Colonic mucosa (tissue), 4 donors: ENCODE measurements at regions not wholly inside any gene's neighbourhood (a gene's known extent, or its start where the extent isn't known, plus 50 kb on each side); places are given as distances from the start of the nearest gene placed in this dataset.

Experiments used
- DNase-seq: peaks from one replicate; pipeline ENCODE4 v3.0.0-alpha.2; 2020
- H3K27ac ChIP-seq: fragments of 200-600 bp; one replicate; pipeline ENCODE4 v1.8.0; 2021
- H3K27me3 ChIP-seq: fragments of 200-600 bp; one replicate; pipeline ENCODE4 v1.8.0; 2021
- H3K36me3 ChIP-seq: fragments of 200-600 bp; one replicate; pipeline ENCODE4 v1.8.0; 2021
- H3K4me1 ChIP-seq: fragments of 200-600 bp; one replicate; pipeline ENCODE4 v1.8.0; 2021; ENCODE audit warnings: mild to moderate bottlenecking
- H3K4me3 ChIP-seq: fragments of 200-600 bp; one replicate; pipeline ENCODE4 v1.8.0; 2021
- H3K9ac ChIP-seq, 2 donors: one replicate each; pipeline ENCODE4 v1.7.0; 2013; ENCODE audit warnings: control low read depth in 2 of 2, low read depth in 2 of 2, low read length in 2 of 2
- H3K9me3 ChIP-seq: fragments of 200-600 bp; one replicate; pipeline ENCODE4 v1.8.0; 2021
- intact Hi-C: fragments of 100-400 bp; cut with DNase I; formaldehyde crosslinking; loops from one replicate; pipeline ENCODE4 v1.14.1; 2022
- TF ChIP-seq, protein P1 (sequence below): fragments of 200-600 bp; IDR thresholded peaks from one replicate; pipeline ENCODE4 v1.8.0; 2022; ENCODE audit warnings: antibody characterized with exemption, mild to moderate bottlenecking
- donor health status: healthy.
- donor health status: DM: no; HTN: no; CAD: no.
- donor health status: DM: no; HTN: no; CAD: no.

DNA sequence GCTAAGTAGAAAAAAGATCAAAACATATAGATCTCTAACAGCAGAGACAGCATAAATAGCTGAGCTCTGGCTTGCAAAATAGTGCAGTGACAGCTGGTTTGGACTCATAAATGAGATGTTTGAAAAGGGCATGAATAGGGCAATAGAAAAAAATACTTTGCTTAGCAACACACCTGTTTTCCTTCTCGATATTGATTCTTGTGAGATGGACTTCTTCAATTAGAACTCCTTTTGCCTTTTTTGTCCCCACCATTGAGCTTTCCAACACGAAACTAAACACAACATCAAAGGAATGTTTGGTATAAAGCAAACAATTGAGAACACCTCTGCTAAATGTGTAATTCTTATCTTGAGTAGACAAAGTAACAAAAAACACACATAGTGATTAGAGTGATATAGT, 726.3 kb downstream of the RAPGEF2 start:
- no peak for DNase-seq
- H3K4me3 ChIP-seq = no peak overlapping the region
- TF ChIP-seq, protein P1, sequence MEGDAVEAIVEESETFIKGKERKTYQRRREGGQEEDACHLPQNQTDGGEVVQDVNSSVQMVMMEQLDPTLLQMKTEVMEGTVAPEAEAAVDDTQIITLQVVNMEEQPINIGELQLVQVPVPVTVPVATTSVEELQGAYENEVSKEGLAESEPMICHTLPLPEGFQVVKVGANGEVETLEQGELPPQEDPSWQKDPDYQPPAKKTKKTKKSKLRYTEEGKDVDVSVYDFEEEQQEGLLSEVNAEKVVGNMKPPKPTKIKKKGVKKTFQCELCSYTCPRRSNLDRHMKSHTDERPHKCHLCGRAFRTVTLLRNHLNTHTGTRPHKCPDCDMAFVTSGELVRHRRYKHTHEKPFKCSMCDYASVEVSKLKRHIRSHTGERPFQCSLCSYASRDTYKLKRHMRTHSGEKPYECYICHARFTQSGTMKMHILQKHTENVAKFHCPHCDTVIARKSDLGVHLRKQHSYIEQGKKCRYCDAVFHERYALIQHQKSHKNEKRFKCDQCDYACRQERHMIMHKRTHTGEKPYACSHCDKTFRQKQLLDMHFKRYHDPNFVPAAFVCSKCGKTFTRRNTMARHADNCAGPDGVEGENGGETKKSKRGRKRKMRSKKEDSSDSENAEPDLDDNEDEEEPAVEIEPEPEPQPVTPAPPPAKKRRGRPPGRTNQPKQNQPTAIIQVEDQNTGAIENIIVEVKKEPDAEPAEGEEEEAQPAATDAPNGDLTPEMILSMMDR = no peak
- H3K27me3 ChIP-seq = no peaks in the 10 kb centered on the region
- no peaks in the 10 kb centered on the region for H3K4me1 ChIP-seq
- no peaks in the 10 kb centered on the region for H3K36me3 ChIP-seq
- intact Hi-C loops = no loop called here
- H3K9ac ChIP-seq = no peak overlapping the region
- H3K27ac ChIP-seq = no peak overlapping the region
- H3K9me3 ChIP-seq = no peaks in the 10 kb centered on the region

DNA sequence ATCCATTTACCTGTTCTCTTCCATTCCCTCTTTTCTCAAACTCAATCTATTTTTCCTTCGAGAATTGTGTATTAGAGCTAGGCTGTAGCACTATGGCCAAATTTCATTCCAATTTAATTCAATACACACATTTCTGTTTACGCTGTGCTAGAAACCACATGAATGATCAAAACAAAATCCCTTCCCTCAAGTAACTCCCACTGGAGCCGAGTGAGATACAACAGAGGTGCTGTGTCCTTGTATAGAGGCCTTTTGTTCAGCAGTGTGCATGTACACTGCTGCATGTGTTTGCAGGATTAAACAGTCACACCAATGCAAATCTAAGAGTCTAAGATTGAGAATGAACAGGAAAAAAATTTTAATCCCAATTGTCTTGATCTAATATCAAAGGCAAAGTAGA, 734.2 kb downstream of the RAPGEF2 start:
- no peak for DNase-seq
- Histone ChIP-seq H3K27ac (no peak overlapping the region), H3K4me3 (no peak overlapping the region), H3K4me1 (no peaks in the 10 kb centered on the region), H3K9me3 (no peaks in the 10 kb centered on the region), H3K36me3 (no peaks in the 10 kb centered on the region), H3K9ac (no peak overlapping the region), H3K27me3 (no peaks in the 10 kb centered on the region)
- TF ChIP-seq, protein P1 = no peak
- intact Hi-C loops = no loop called here

DNA sequence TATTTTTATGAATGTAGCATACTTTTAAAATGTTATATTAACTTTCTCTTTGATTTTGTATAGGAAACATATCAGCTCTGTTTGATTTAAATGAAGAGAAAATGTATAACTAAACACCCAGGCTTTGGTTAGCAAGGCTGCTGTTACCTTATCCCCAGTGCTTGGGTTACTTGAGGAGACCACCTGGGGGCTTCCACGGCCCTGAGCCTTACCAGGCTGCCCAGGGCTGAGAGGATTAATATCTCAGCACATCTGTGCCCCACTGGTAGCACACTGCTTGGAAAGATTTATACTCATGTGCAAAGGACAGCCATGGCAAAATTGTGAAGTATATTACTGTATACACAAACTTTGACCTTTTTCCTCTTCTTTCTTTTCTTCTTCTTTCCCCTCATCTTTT, 752.9 kb downstream of the RAPGEF2 start:
- H3K36me3 ChIP-seq = no peaks in the 10 kb centered on the region
- no peak overlapping the region for H3K4me3 ChIP-seq
- H3K27ac ChIP-seq = no peak overlapping the region
- DNase-seq = no peak
- H3K27me3 ChIP-seq = no peaks in the 10 kb centered on the region
- no peaks in the 10 kb centered on the region for H3K4me1 ChIP-seq
- H3K9me3 ChIP-seq = no peaks in the 10 kb centered on the region
- intact Hi-C loops = no loop called here
- TF ChIP-seq, protein P1 = no peak
- H3K9ac ChIP-seq = no peak overlapping the region

DNA sequence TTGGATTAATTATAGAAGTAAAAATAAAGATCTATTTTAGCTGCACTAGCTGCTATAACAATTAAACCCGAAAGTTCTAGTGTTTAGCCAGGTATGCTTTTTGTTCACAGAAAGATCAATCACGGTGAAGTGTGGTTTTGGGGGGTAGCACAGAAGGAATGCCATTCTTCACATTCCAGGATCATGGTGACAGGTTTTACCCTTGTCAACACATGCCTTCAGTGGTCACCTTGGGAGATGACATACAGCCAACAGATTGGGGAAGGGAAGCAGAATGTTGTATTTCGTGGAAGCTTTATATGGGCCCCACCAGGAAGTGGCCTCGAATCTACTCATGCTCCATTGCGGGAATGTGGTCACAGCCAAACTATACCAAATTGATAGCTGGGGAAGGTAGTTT, 753.6 kb downstream of the RAPGEF2 start:
- no peaks in the 10 kb centered on the region for H3K4me1 ChIP-seq
- no peak overlapping the region for H3K9ac ChIP-seq
- H3K4me3 ChIP-seq = no peak overlapping the region
- DNase-seq = no peak
- H3K36me3 ChIP-seq = no peaks in the 10 kb centered on the region
- TF ChIP-seq, protein P1 = no peak
- H3K27me3 ChIP-seq = no peaks in the 10 kb centered on the region
- H3K27ac ChIP-seq = no peak overlapping the region
- H3K9me3 ChIP-seq = no peaks in the 10 kb centered on the region
- intact Hi-C loops = no loop called here

DNA sequence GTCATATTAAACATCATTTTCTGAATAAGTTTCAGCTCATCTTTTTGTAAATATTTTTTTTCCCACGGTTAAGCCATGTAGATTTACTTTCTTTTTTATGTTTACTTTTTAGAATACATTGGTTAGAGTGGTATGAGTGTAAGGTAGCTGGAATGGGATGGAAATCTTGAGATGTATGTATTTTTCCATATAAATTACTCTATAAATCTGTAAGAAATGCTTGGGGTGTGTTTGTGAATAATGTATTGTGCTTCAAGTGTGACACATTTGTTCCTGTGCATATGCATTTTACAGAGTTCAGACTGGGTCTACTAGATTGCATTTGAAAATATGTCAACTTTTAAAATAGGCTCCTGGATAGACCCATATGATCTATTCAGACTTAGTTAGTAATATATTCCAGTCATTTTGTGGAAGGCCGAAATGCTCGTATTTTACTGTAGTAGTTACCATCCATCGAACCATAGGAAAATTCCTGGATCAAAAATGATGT, 756.8 kb downstream of the RAPGEF2 start:
- intact Hi-C loops = no loop called here
- DNase-seq = no peak
- Histone ChIP-seq H3K9me3 (no peaks in the 10 kb centered on the region), H3K4me1 (no peaks in the 10 kb centered on the region), H3K4me3 (no peak overlapping the region), H3K9ac (no peak overlapping the region), H3K27ac (no peak overlapping the region), H3K27me3 (no peaks in the 10 kb centered on the region), H3K36me3 (no peaks in the 10 kb centered on the region)
- TF ChIP-seq, protein P1 = no peak

DNA sequence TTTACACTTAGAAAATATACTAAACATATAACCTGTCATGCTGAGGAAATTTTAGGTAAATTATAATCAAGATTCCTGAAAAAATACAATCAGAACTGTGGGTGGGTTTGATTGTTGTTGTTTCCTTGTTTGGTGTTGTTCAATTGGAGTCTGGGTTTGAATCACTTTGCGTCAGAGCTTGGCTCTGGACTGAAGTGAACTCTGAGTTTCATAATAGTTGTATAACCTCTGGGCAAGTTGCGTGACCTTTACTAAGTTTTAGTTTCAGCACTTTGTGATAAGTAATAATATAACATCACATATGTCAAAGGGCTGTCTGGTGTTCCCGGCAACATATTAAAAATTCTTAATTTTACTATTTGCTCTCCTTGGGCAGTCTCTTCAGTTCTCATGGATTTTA, 758.1 kb downstream of the RAPGEF2 start:
- intact Hi-C loops = no loop called here
- H3K9me3 ChIP-seq = no peaks in the 10 kb centered on the region
- H3K27me3 ChIP-seq = no peaks in the 10 kb centered on the region
- TF ChIP-seq, protein P1 = no peak
- no peaks in the 10 kb centered on the region for H3K36me3 ChIP-seq
- no peak overlapping the region for H3K9ac ChIP-seq
- H3K4me3 ChIP-seq = no peak overlapping the region
- no peaks in the 10 kb centered on the region for H3K4me1 ChIP-seq
- DNase-seq = no peak
- H3K27ac ChIP-seq = no peak overlapping the region
